ENCODE measurements at regions not wholly inside any gene's neighbourhood (a gene's known extent, or its start where the extent isn't known, plus 50 kb on each side); places are given as distances from the start of the nearest gene placed in this dataset.

GRCh38 chr2:236749346-236749745, 179.7 kb downstream of the ACKR3 start:
- peak in 1 of 42 donors; percentile 47 for DNase-seq
- intact Hi-C loops (cut with DNase I) = no loop called here

GRCh38 chr2:236752096-236752495, 182.5 kb downstream of the ACKR3 start:
- intact Hi-C loops (cut with DNase I) = no loop called here
- no peak for DNase-seq

- DNase-seq = peak in 1 of 42 donors; percentile 36
- intact Hi-C loops (cut with DNase I) = no loop called here
Measured at GRCh38 chr2:236753606-236754270, 184.1 kb downstream of the ACKR3 start.

- intact Hi-C loops (cut with DNase I) = no loop called here
- peak in 1 of 42 donors; percentile 39 for DNase-seq
Measured at GRCh38 chr2:236754271-236754944, 184.8 kb downstream of the ACKR3 start.

GRCh38 chr2:236755278-236755840, 185.7 kb downstream of the ACKR3 start:
- intact Hi-C loops (cut with DNase I) = no loop called here
- no peak for DNase-seq

DNA sequence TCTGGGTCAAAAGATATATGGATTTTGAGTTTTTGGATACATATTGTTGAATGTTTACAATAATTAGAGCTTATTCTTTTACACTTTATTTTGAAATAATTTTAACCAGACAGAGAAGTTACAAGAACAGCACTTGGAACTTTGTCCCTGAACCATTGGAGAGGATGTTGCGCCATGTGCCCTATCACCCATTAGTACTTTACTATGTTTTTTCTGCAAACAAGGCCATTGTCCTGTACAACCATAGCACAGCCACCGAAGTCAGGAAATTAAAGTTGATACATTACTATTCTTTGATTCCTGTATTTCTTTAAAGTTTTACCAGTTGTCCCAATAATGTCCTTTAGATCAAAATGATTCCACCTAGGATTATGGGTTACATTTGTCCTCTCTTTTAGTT, 188.8 kb downstream of the ACKR3 start:
- no peak for DNase-seq
- intact Hi-C loops (cut with DNase I) = no loop called here

DNA sequence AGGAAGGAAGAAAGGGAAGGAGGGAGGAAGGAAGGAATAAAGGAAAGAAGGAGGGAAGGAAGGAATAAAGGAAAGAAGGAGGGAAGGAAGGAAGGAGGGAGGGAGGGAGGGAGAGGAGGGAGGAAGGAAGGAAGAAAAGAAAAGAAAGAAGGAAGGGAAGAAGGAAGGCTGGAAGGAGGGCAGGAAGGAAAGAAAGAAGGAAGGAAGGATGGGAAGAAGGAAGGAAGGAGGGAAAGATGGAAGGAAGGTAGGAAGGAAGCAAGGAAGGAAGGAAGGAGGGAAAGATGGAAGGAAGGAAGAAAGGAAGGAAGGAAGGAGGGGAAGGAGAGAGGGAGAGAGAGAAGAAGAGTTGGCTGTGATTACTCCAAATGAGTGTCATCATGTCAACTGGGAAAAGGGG, 190.6 kb downstream of the ACKR3 start:
- intact Hi-C loops (cut with DNase I) = no loop called here
- DNase-seq = no peak

DNA sequence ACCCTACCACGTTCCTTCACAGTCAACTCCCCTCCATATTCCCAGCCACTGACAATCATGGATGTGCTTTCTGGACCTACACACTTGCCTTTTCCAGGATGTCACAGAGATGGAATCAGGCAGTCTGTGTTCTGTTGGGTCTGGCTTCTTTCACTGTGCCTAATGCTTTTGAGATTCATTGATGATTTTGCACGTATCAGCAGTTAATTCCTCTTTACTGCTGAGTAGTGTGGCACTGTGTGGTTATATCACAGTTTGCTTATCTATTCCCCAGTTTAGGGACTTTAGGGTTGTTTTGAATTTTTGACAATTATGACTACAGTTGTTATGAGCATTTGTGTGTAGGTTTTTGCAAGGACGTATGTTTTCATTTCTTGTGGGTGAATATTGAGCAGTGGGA, 191.7 kb downstream of the ACKR3 start:
- no peak for DNase-seq
- intact Hi-C loops (cut with DNase I) = no loop called here

DNA sequence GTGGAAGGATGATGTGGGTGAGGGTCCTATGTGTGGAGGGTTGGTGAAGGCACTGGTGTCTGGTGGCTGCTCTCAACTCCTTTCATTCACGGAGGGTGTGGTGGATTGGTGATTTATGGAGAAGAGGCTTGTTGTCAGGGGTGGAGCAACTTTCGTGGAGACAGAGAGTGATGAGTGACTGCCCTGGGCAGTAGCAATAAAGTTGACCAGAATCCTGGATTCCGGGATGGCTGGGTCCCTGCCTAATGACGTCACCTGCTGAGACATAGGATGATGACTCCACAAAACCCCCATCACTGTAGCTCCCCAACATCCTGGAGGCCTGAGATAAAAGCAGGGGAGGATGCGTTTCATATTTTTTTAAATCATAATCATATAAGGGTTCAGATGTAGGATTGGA, 193.0 kb downstream of the ACKR3 start:
- DNase-seq = no peak
- intact Hi-C loops (cut with DNase I) = no loop called here

DNA sequence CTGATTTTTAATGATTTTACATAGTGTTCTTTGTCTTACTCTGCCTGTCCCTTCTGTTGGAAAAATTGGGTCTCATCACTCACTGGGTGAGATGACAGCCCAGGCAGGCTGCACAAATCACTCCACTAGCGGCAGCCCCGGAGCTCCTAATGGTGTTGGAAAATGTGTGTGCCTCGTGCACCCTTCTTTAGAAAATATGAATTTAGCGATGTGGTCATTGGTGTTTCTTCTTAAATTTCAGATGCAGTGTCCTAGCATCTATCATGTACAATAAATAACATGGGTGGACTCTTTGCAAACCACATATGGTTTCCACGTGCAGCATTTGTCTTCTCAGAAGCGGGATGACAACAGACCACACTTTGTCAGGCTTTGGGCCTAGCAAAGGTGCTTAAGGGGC, 194.2 kb downstream of the ACKR3 start:
- intact Hi-C loops (cut with DNase I) = no loop called here
- no peak for DNase-seq

GRCh38 chr2:236764716-236765115, 195.1 kb downstream of the ACKR3 start:
- intact Hi-C loops (cut with DNase I) = no loop called here
- peak in 6 of 42 donors; percentile 7 to 54 (median 38) for DNase-seq

GRCh38 chr2:236765478-236765877, 195.9 kb downstream of the ACKR3 start:
- no peak for DNase-seq
- intact Hi-C loops (cut with DNase I) = no loop called here

DNA sequence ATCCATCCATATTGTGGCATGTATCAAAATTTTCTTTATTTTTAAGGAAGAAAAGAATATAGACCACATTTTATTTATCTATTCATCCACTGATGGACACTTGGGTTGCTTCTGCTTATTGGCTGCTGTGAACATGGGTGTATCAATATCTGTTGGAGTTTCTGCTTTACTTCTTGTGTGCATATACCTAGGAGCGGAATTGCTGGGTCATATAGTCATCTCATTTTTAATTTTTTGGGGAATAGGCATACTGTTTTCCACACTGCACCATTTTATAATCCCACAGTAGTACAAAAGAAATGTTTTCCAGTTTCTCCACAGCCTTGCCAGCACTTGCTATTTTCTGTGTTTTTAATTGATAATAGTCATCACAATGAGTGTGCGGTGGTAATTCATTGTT, 197.2 kb downstream of the ACKR3 start:
- intact Hi-C loops (cut with DNase I) = no loop called here
- no peak for DNase-seq

- DNase-seq = no peak
- intact Hi-C loops (cut with DNase I) = no loop called here
Measured at GRCh38 chr2:236767941-236768340, 198.3 kb downstream of the ACKR3 start.

GRCh38 chr2:236768393-236769140, 198.9 kb downstream of the ACKR3 start:
- no peak for DNase-seq
- intact Hi-C loops (cut with DNase I) = no loop called here

- intact Hi-C loops (cut with DNase I) = no loop called here
- DNase-seq = peak in 29 of 42 donors; percentile 10 to 79 (median 42)
Measured at GRCh38 chr2:236769981-236770671, 200.5 kb downstream of the ACKR3 start.

DNA sequence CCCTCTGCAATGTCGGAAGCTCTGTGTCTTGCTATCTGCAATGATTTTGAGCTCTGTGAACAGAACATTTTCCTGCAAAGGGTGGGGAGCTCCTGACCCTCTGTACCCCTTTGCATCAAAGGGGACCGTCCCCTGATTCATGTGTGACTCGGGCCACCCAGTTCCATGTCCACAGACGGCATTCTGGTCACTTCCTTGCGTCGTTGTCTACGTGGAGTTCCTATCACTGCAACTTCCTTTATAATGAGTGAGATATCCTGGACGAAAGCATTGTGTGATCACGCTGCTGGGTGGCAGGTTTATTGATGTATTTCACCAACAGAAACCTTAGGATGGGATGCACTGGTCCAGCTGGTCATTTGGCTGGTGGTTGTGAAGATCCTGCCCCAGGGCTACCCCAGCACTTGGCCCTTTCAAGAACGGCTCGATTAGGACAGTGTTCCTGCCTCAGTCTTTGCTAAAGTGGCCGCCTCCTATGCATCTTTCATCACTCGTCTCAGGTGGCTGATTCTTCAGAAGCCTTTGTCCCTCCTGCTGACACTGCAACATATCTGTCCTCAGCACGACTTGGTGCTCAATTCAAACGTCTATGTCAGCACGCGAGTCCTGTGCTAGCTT, 202.7 kb downstream of the ACKR3 start:
- no peak for DNase-seq
- intact Hi-C loops (cut with DNase I) = no loop called here

GRCh38 chr2:236773206-236773605, 203.6 kb downstream of the ACKR3 start:
- intact Hi-C loops (cut with DNase I) = no loop called here
- DNase-seq = no peak

DNA sequence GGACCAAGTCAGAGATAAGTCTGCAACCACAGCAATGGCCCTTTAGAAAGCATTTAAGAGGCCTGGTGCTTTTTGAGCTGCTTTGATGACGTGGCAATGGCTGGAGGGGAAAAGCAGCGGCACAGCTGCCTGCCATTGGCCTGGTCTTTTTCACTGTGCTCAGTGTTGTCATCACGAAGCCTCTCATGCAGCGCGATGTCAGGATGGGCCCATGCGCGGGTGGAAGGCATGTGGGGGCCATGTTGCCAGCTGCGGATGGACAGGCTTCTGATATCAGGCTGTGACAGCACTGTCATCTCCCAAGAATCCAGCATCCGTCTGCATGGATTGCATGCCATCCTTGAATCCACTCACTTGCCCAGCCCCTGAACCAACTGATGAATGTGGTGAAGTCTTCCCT, 204.5 kb downstream of the ACKR3 start:
- no peak for DNase-seq
- intact Hi-C loops (cut with DNase I) = no loop called here
